B cell (primary cell): ENCODE measurements at regions not wholly inside any gene's neighbourhood (a gene's known extent, or its start where the extent isn't known, plus 50 kb on each side); places are given as distances from the start of the nearest gene placed in this dataset.

Experiments used
- ATAC-seq: fragments of 200-7000 bp; cut with Tn5 transposase; one replicate; pipeline ENCODE4 v1.10.0; 2021; ENCODE audit warnings: low read depth, mild to moderate bottlenecking, moderate number of reproducible peaks, moderate library complexity
- CTCF ChIA-PET: fragments of 350-600 bp; sonication (Branson Sonifier 250); formaldehyde crosslinking; loops from one replicate; lab custom pipeline; 2021; ENCODE audit warnings: antibody characterized with exemption, inconsistent platforms; lab: Charles Lee
- POLR2A ChIA-PET: fragments of 350-600 bp; sonication (Branson Sonifier 250); formaldehyde crosslinking; loops from one replicate; lab custom pipeline; 2021; ENCODE audit warnings: antibody characterized with exemption; lab: Charles Lee
- DNase-seq: peaks from one replicate; pipeline ENCODE4 v3.0.0; 2013
- H2AFZ ChIP-seq: 2 replicates; pipeline ENCODE4 v1.6.1; 2012; ENCODE audit warnings: mild to moderate bottlenecking, low read depth, low read length; ENCODE audit not compliant: insufficient read depth, poor library complexity, severe bottlenecking
- H3K27ac ChIP-seq, 2 donors: 1 replicate in 1 of 2; 2 replicates in 1 of 2; pipeline ENCODE4 v1.5.1; 2012 to 2013; ENCODE audit warnings: low read length in 2 of 2, mild to moderate bottlenecking in 2 of 2, moderate library complexity in 1 of 2
- H3K27me3 ChIP-seq, 4 experiments: fragments of 200-600 bp in 1 of 4; sonication (generic) in 1 of 4; replicated peaks in 1 of 4; 1 replicate in 2 of 4; 2 replicates in 2 of 4; pipeline versions ENCODE4 v1.6.1 to v1.7.0; 2013 to 2016; ENCODE audit warnings: low read length in 3 of 4, mild to moderate bottlenecking in 2 of 4, mixed read lengths in 1 of 4, moderate library complexity in 1 of 4; ENCODE audit not compliant: insufficient read depth in 4 of 4, control insufficient read depth in 3 of 4; ENCODE audit errors: control extremely low read depth in 1 of 4
- H3K36me3 ChIP-seq, 2 experiments: replicated peaks in 1 of 2; 1 replicate in 1 of 2; 2 replicates in 1 of 2; pipeline versions ENCODE4 v1.6.1 to v1.7.1; 2013; ENCODE audit warnings: low read length in 1 of 2; ENCODE audit not compliant: insufficient read depth in 2 of 2, control insufficient read depth in 1 of 2; ENCODE audit errors: control extremely low read depth in 1 of 2, extremely low read depth in 1 of 2
- H3K4me1 ChIP-seq, 2 donors: fragments of 200-600 bp in 1 of 2; sonication (generic) in 1 of 2; 1 replicate in 1 of 2; 2 replicates in 1 of 2; pipeline versions ENCODE4 v1.5.1 to v1.6.1; 2013 to 2017; ENCODE audit warnings: low read length in 2 of 2; ENCODE audit not compliant: control insufficient read depth in 2 of 2, insufficient read depth in 2 of 2
- H3K4me2 ChIP-seq: replicated peaks from 2 replicates; pipeline ENCODE3; 2012; ENCODE audit warnings: mild to moderate bottlenecking, low read depth, low read length; ENCODE audit not compliant: poor library complexity, severe bottlenecking
- H3K4me3 ChIP-seq, 5 experiments: fragments of 200-600 bp in 1 of 5; sonication (generic) in 1 of 5; 1 replicate in 3 of 5; 2 replicates in 2 of 5; pipeline versions ENCODE4 v1.5.1 to v1.7.0; 2011 to 2016; ENCODE audit warnings: low read length in 4 of 5, mild to moderate bottlenecking in 4 of 5, low read depth in 2 of 5, control low read depth in 1 of 5, moderate library complexity in 1 of 5; ENCODE audit not compliant: insufficient read depth in 1 of 5; ENCODE audit errors: control extremely low read depth in 1 of 5, extremely low read depth in 1 of 5
- H3K79me2 ChIP-seq: fragments of 200-600 bp; sonication (generic); one replicate; pipeline ENCODE4 v1.6.0; 2016; ENCODE audit warnings: low read length; ENCODE audit not compliant: control insufficient read depth, insufficient read depth
- H3K9ac ChIP-seq: fragments of 200-600 bp; sonication (generic); 2 replicates; pipeline ENCODE4 v1.6.1; 2017; ENCODE audit warnings: mild to moderate bottlenecking, low read length, moderate library complexity
- H3K9me3 ChIP-seq, 3 donors: one replicate each; pipeline versions ENCODE4 v1.6.1 to v1.7.1; 2013; ENCODE audit warnings: low read length in 2 of 3; ENCODE audit not compliant: control insufficient read depth in 2 of 3, insufficient read depth in 1 of 3; ENCODE audit errors: control extremely low read depth in 1 of 3
- H4K20me1 ChIP-seq: 2 replicates; pipeline ENCODE4 v1.6.0; 2012; ENCODE audit warnings: mild to moderate bottlenecking, low read length; ENCODE audit not compliant: insufficient read depth, control insufficient read depth, poor library complexity, severe bottlenecking
- H3K27ac Mint-ChIP-seq: one replicate; pipeline ENCODE4 v1.8.0; 2021; ENCODE audit warnings: mixed read lengths
- H3K27me3 Mint-ChIP-seq: one replicate; pipeline ENCODE4 v1.8.0; 2021; ENCODE audit warnings: mixed read lengths
- H3K4me1 Mint-ChIP-seq: one replicate; pipeline ENCODE4 v1.8.0; 2021; ENCODE audit warnings: mixed read lengths
- H3K4me3 Mint-ChIP-seq: one replicate; pipeline ENCODE4 v1.8.0; 2021; ENCODE audit warnings: mixed read lengths
- H3K9me3 Mint-ChIP-seq: one replicate; pipeline ENCODE4 v1.8.0; 2022; ENCODE audit warnings: mixed read lengths; ENCODE audit not compliant: insufficient read depth
- CTCF ChIP-seq: fragments of 200-600 bp; IDR thresholded peaks from one replicate; pipeline ENCODE4 v1.8.0; 2022; ENCODE audit warnings: antibody characterized with exemption, mild to moderate bottlenecking
- EZH2 ChIP-seq: IDR thresholded peaks from 2 replicates; pipeline ENCODE4 v1.6.1; 2012; ENCODE audit warnings: borderline replicate concordance, low read depth, mild to moderate bottlenecking, moderate library complexity, low read length; ENCODE audit not compliant: insufficient read depth, poor library complexity, severe bottlenecking
- WGBS: methylation state at CpG from one replicate; pipeline ENCODE4 v1.1.5; 2013; ENCODE audit warnings: missing lambda C conversion rate; ENCODE audit not compliant: insufficient coverage; 5-methylcytosine and 5-hydroxymethylcytosine counted together
- intact Hi-C: fragments of 100-400 bp; cut with micrococcal nuclease; formaldehyde crosslinking; loops from one replicate; pipeline ENCODE4 v1.10.0; 2022

- H3K27me3 Mint-ChIP-seq, result no peaks in the 10 kb centered on the region
- CTCF ChIA-PET, result no interaction called here
Measured at GRCh38 chr11:15871904-15872626, 484.3 kb downstream of the SOX6 start.

GRCh38 chr11:15873501-15873900 lies 482.8 kb downstream of the SOX6 start:
- no peak for ATAC-seq
- WGBS, result no CpG with 5 or more reads among the region's 1 CpG

More at GRCh38 chr11:15871904-15872626, 484.3 kb downstream of the SOX6 start:
- H3K79me2 ChIP-seq, result no peaks in the 10 kb centered on the region
- no peaks in the 10 kb centered on the region for H3K9me3 ChIP-seq
- no peaks in the 10 kb centered on the region for H3K27me3 ChIP-seq
- H3K4me1 ChIP-seq, result no peaks in the 10 kb centered on the region
- Mint-ChIP-seq H3K27ac (no peak overlapping the region), H3K4me3 (no peak overlapping the region), H3K4me1 (no peaks in the 10 kb centered on the region), H3K9me3 (no peaks in the 10 kb centered on the region)
- no peak for TF ChIP-seq CTCF
- TF ChIP-seq EZH2, result no peak
- POLR2A ChIA-PET, result no interaction called here
- no peaks in the 10 kb centered on the region for H4K20me1 ChIP-seq
- no peaks in the 10 kb centered on the region for H3K36me3 ChIP-seq
- ATAC-seq (no peak), DNase-seq (no peak)
- intact Hi-C loops, result no loop called here
- 93% methylated on average over 2 of the region's 3 CpGs for whole genome bisulfite sequencing
- no peak overlapping the region for H2AFZ ChIP-seq
- no peak overlapping the region for H3K9ac ChIP-seq
- H3K27ac ChIP-seq, result no peak overlapping the region
- H3K4me3 ChIP-seq, result no peak overlapping the region
- H3K4me2 ChIP-seq, result no peak overlapping the region

More at GRCh38 chr11:15873501-15873900, 482.8 kb downstream of the SOX6 start:
- no peak for DNase-seq
- no peaks in the 10 kb centered on the region for H3K36me3 ChIP-seq
- no peaks in the 10 kb centered on the region for H3K27me3 ChIP-seq
- no peak overlapping the region for H3K4me3 ChIP-seq
- TF ChIP-seq EZH2, result no peak
- no peak for TF ChIP-seq CTCF
- H4K20me1 ChIP-seq, result no peaks in the 10 kb centered on the region
- no peak overlapping the region for H3K4me2 ChIP-seq
- POLR2A ChIA-PET, result no interaction called here
- no peaks in the 10 kb centered on the region for H3K4me1 Mint-ChIP-seq
- H3K4me1 ChIP-seq, result no peaks in the 10 kb centered on the region
- no peak overlapping the region for H3K27ac ChIP-seq
- CTCF ChIA-PET, result no interaction called here
- H2AFZ ChIP-seq, result no peak overlapping the region
- no peak overlapping the region for H3K27ac Mint-ChIP-seq
- intact Hi-C loops, result no loop called here
- no peaks in the 10 kb centered on the region for H3K79me2 ChIP-seq
- no peaks in the 10 kb centered on the region for H3K9me3 ChIP-seq
- no peaks in the 10 kb centered on the region for H3K27me3 Mint-ChIP-seq
- H3K4me3 Mint-ChIP-seq, result no peak overlapping the region
- H3K9ac ChIP-seq, result no peak overlapping the region
- no peaks in the 10 kb centered on the region for H3K9me3 Mint-ChIP-seq
